Nucleus accumbens (tissue), 56 donors: ENCODE measurements at regions not wholly inside any gene's neighbourhood (a gene's known extent, or its start where the extent isn't known, plus 50 kb on each side); places are given as distances from the start of the nearest gene placed in this dataset.
A peak's percentile ranks its signal among the peaks of the same experiment; 100 is the strongest.

Source experiments
- DNase-seq, 56 donors: peaks; one replicate each; lab custom pipeline; 2025; lab: John Stamatoyannopoulos, UW

GRCh38 chr2:120614901-120615300, 120.8 kb upstream of the GLI2 start:
- no peak for DNase-seq

GRCh38 chr2:120616261-120616660, 119.4 kb upstream of the GLI2 start:
- no peak for DNase-seq

- no peak for DNase-seq
Observed at GRCh38 chr2:120617055-120617454, 118.6 kb upstream of the GLI2 start.

GRCh38 chr2:120618830-120619229, 116.8 kb upstream of the GLI2 start:
- DNase-seq = no peak

- no peak for DNase-seq
Observed at GRCh38 chr2:120619579-120619978, 116.1 kb upstream of the GLI2 start.

- DNase-seq = no peak
Observed at GRCh38 chr2:120620025-120620793, 115.5 kb upstream of the GLI2 start.

GRCh38 chr2:120622159-120622869, 113.4 kb upstream of the GLI2 start:
- DNase-seq = no peak

- DNase-seq = peak in 13 of 56 donors; percentile 9 to 46 (median 30)
Observed at GRCh38 chr2:120622886-120623753, 112.5 kb upstream of the GLI2 start.

GRCh38 chr2:120624061-120624737, 111.5 kb upstream of the GLI2 start:
- no peak for DNase-seq

GRCh38 chr2:120624738-120625446, 110.8 kb upstream of the GLI2 start:
- DNase-seq = no peak

GRCh38 chr2:120625865-120626560, 109.7 kb upstream of the GLI2 start:
- DNase-seq = no peak

GRCh38 chr2:120626566-120626965, 109.1 kb upstream of the GLI2 start:
- DNase-seq = no peak

- no peak for DNase-seq
Observed at GRCh38 chr2:120628248-120628647, 107.4 kb upstream of the GLI2 start.

GRCh38 chr2:120629241-120629895, 106.3 kb upstream of the GLI2 start:
- no peak for DNase-seq

- no peak for DNase-seq
Observed at GRCh38 chr2:120630031-120630701, 105.5 kb upstream of the GLI2 start.

- DNase-seq = no peak
Observed at GRCh38 chr2:120631236-120631635, 104.4 kb upstream of the GLI2 start.

- DNase-seq = no peak
Observed at GRCh38 chr2:120631724-120632123, 103.9 kb upstream of the GLI2 start.
